Rectal smooth muscle tissue (tissue), 1 donor: ENCODE measurements at regions not wholly inside any gene's neighbourhood (a gene's known extent, or its start where the extent isn't known, plus 50 kb on each side); places are given as distances from the start of the nearest gene placed in this dataset.

Source experiments
- H3K27ac ChIP-seq: one replicate; pipeline ENCODE4 v1.7.0; 2013; ENCODE audit warnings: low read depth, low read length, inconsistent platforms
- H3K27me3 ChIP-seq: one replicate; pipeline ENCODE4 v1.7.0; 2013; ENCODE audit warnings: low read length; ENCODE audit not compliant: control insufficient read depth, insufficient read depth
- H3K36me3 ChIP-seq: one replicate; pipeline ENCODE4 v1.7.0; 2013; ENCODE audit warnings: low read length; ENCODE audit not compliant: control insufficient read depth, insufficient read depth
- H3K4me1 ChIP-seq: one replicate; pipeline ENCODE4 v1.7.0; 2013; ENCODE audit warnings: low read length; ENCODE audit not compliant: control insufficient read depth, insufficient read depth
- H3K4me3 ChIP-seq: one replicate; pipeline ENCODE4 v1.7.0; 2013; ENCODE audit warnings: low read length
- H3K9ac ChIP-seq: one replicate; pipeline ENCODE4 v1.7.0; 2013; ENCODE audit warnings: low read length

GRCh38 chrX:98331407-98331806 is 1447.7 kb downstream of the RPA4 start:
- H3K27me3 ChIP-seq, result no peaks in the 10 kb centered on the region
- no peak overlapping the region for H3K9ac ChIP-seq
- no peak overlapping the region for H3K27ac ChIP-seq
- H3K36me3 ChIP-seq, result no peaks in the 10 kb centered on the region
- no peaks in the 10 kb centered on the region for H3K4me1 ChIP-seq
- no peak overlapping the region for H3K4me3 ChIP-seq

- Histone ChIP-seq H3K4me3 (no peak overlapping the region), H3K9ac (no peak overlapping the region), H3K36me3 (no peaks in the 10 kb centered on the region), H3K27ac (no peak overlapping the region), H3K4me1 (no peaks in the 10 kb centered on the region), H3K27me3 (no peaks in the 10 kb centered on the region)
Measured at GRCh38 chrX:98338544-98338943, 1454.8 kb downstream of the RPA4 start.

- Histone ChIP-seq H3K27me3 (no peaks in the 10 kb centered on the region), H3K9ac (no peak overlapping the region), H3K4me3 (no peak overlapping the region), H3K27ac (no peak overlapping the region), H3K4me1 (no peaks in the 10 kb centered on the region), H3K36me3 (no peaks in the 10 kb centered on the region)
Measured at GRCh38 chrX:98350940-98351339, 1467.2 kb downstream of the RPA4 start.

- Histone ChIP-seq H3K36me3 (no peaks in the 10 kb centered on the region), H3K27ac (no peak overlapping the region), H3K4me3 (no peak overlapping the region), H3K9ac (no peak overlapping the region), H3K4me1 (no peaks in the 10 kb centered on the region), H3K27me3 (no peaks in the 10 kb centered on the region)
Measured at GRCh38 chrX:98357146-98357545, 1473.4 kb downstream of the RPA4 start.

- Histone ChIP-seq H3K27ac (no peak overlapping the region), H3K4me1 (no peaks in the 10 kb centered on the region), H3K4me3 (no peak overlapping the region), H3K36me3 (no peaks in the 10 kb centered on the region), H3K27me3 (no peaks in the 10 kb centered on the region), H3K9ac (no peak overlapping the region)
Measured at GRCh38 chrX:98362630-98363029, 1478.9 kb downstream of the RPA4 start.

DNA sequence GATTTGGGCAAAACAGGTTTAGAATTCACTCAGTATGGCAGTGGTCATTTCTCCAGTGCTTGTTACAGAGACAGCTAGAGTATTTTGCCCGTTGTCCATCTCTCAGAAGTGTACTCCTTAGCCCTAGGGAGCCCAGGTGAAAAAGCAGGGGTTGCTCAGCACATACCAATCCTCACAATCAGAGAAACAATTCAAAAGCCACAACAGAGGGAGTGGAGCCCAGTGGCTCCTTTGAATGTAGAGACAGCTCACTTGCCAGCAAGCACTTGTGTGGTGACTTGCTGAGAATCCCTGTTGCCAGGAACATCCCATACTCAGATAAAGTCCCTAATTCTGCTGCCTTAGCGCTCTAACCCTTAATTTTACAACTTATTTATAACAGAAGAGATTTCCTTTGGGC is 1488.3 kb downstream of the RPA4 start:
- H3K27ac ChIP-seq, result no peak overlapping the region
- H3K4me3 ChIP-seq, result no peak overlapping the region
- no peaks in the 10 kb centered on the region for H3K27me3 ChIP-seq
- no peaks in the 10 kb centered on the region for H3K36me3 ChIP-seq
- no peaks in the 10 kb centered on the region for H3K4me1 ChIP-seq
- H3K9ac ChIP-seq, result no peak overlapping the region

DNA sequence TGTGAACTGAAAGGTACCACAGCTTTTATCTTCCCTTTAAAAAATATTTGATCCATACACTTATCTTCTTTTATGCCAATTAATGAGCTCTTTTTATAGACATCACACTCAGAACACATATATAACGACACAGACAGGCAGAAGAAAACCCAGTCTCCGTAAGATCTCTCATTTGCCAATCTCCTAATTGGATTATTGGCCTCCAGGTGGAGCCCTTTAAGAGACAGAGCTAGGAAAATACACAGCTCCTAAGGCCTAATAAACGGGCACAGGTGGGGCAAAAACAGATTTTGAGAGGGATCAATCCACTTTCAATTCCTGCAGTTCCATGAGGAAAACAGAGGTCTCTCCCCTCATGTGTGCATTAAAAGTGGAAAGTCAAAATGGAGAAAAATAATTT is 1495.4 kb downstream of the RPA4 start:
- Histone ChIP-seq H3K27ac (no peak overlapping the region), H3K9ac (no peak overlapping the region), H3K27me3 (no peaks in the 10 kb centered on the region), H3K4me1 (no peaks in the 10 kb centered on the region), H3K36me3 (no peaks in the 10 kb centered on the region), H3K4me3 (no peak overlapping the region)

- H3K9ac ChIP-seq, result no peak overlapping the region
- no peak overlapping the region for H3K4me3 ChIP-seq
Measured at GRCh38 chrX:98380106-98380505, 1496.4 kb downstream of the RPA4 start.

GRCh38 chrX:98380556-98380955 is 1496.8 kb downstream of the RPA4 start:
- no peaks in the 10 kb centered on the region for H3K36me3 ChIP-seq
- no peaks in the 10 kb centered on the region for H3K27me3 ChIP-seq
- no peaks in the 10 kb centered on the region for H3K4me1 ChIP-seq
- no peak overlapping the region for H3K9ac ChIP-seq
- H3K27ac ChIP-seq, result no peak overlapping the region
- H3K4me3 ChIP-seq, result no peak overlapping the region

More at GRCh38 chrX:98380106-98380505, 1496.4 kb downstream of the RPA4 start:
- Histone ChIP-seq H3K27ac (no peak overlapping the region), H3K36me3 (no peaks in the 10 kb centered on the region), H3K27me3 (no peaks in the 10 kb centered on the region), H3K4me1 (no peaks in the 10 kb centered on the region)

DNA sequence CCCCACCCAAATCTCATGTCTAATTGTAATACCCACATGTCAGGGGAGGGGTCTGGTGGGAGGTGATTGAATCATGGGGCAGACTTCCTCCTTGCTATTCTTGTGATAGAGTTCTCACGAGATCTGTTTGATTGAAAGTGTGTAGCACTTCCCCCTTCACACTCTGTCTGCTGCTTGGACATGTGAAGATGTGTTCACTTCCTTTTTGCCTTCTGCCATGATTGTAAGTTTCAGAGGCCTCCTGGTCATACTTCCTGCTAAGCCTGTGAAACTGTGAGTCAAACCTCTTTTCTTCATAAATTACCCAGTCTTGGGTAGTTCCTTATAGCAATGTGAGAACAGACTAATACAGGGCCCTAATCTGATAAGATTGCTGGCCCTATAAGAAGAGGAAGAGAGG is 1514.8 kb downstream of the RPA4 start:
- H3K4me3 ChIP-seq, result no peak overlapping the region
- no peak overlapping the region for H3K27ac ChIP-seq
- H3K4me1 ChIP-seq, result no peaks in the 10 kb centered on the region
- H3K27me3 ChIP-seq, result no peaks in the 10 kb centered on the region
- no peaks in the 10 kb centered on the region for H3K36me3 ChIP-seq
- no peak overlapping the region for H3K9ac ChIP-seq

GRCh38 chrX:98405376-98405775 is 1521.7 kb downstream of the RPA4 start:
- H3K27me3 ChIP-seq, result no peaks in the 10 kb centered on the region
- no peaks in the 10 kb centered on the region for H3K36me3 ChIP-seq
- no peak overlapping the region for H3K4me3 ChIP-seq
- no peak overlapping the region for H3K9ac ChIP-seq
- no peaks in the 10 kb centered on the region for H3K4me1 ChIP-seq
- no peak overlapping the region for H3K27ac ChIP-seq

- no peaks in the 10 kb centered on the region for H3K36me3 ChIP-seq
- no peaks in the 10 kb centered on the region for H3K4me1 ChIP-seq
- no peak overlapping the region for H3K27ac ChIP-seq
- no peaks in the 10 kb centered on the region for H3K27me3 ChIP-seq
- no peak overlapping the region for H3K9ac ChIP-seq
- no peak overlapping the region for H3K4me3 ChIP-seq
Measured at GRCh38 chrX:98407584-98407983, 1523.9 kb downstream of the RPA4 start.

- no peak overlapping the region for H3K4me3 ChIP-seq
- H3K9ac ChIP-seq, result no peak overlapping the region
- H3K27ac ChIP-seq, result no peak overlapping the region
- H3K4me1 ChIP-seq, result no peaks in the 10 kb centered on the region
- no peaks in the 10 kb centered on the region for H3K27me3 ChIP-seq
- no peaks in the 10 kb centered on the region for H3K36me3 ChIP-seq
Measured at GRCh38 chrX:98409867-98410266, 1526.2 kb downstream of the RPA4 start.
